NCI-H345 treated with DMSO at 0.1 percent for 48 hours (cell line): ENCODE measurements at regions not wholly inside any gene's neighbourhood (a gene's known extent, or its start where the extent isn't known, plus 50 kb on each side); places are given as distances from the start of the nearest gene placed in this dataset.

Experiments used
- DNase-seq: peaks from one replicate; lab custom pipeline; 2025; ENCODE audit not compliant: unreplicated experiment; lab: John Stamatoyannopoulos, UW

DNA sequence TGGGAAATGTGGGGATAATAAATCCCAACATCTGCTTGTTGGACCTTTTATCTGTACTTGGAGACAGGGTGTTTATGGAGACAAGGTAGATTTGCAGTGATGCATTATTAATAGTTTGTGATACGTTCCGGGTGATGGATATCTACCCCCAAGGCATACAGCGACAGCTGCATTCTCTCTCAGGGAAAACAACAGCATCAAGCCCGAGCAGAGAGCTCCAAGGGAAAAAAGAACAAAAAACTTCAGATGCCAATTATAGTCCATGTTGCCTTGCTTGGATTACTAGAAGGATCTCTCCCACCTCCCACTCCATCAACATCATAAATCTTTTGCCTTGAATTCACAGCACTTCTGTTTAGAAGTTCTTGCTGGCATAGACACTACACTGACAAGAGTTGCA is 187.5 kb upstream of the CDH11 start:
- DNase-seq, result peak; percentile 8

DNA sequence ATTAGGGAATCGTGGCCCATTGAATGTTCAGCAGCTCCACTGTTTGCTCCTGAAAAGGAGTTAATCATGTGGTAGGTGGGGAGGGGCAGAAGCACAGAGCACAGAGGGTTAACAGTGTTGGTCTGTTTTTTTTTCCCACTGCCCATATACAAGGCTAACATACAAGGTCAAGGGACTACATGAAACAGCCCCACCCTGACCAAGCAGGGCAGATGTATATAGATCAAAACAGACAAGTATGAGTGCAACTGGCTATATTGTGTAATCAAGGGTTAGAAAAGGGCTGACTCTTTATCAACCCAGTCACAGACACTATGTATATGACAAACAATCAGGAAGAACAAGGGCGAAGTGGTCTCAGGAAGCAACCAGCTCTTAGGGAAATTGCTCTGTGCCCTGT is 186.6 kb upstream of the CDH11 start:
- DNase-seq, result no peak

DNA sequence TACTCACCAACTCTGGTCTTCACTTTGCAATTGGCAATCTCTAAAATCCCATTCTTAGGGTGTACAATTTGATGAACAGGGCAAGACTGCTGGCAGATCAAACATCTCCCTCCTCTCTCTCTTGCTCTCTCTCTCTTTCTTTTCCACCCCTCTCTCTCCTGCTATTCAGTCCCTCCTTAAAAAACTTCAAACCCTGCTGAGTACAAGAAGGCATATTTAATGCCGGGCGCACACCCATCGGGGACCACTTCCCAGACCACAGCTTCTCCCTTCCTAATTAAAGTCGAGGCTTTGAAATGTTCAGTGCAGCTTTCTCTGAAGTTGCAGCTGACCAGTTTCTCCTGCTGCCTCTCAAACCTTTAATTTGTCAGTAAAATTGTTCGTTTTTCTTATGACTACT is 185.4 kb upstream of the CDH11 start:
- no peak for DNase-seq

DNA sequence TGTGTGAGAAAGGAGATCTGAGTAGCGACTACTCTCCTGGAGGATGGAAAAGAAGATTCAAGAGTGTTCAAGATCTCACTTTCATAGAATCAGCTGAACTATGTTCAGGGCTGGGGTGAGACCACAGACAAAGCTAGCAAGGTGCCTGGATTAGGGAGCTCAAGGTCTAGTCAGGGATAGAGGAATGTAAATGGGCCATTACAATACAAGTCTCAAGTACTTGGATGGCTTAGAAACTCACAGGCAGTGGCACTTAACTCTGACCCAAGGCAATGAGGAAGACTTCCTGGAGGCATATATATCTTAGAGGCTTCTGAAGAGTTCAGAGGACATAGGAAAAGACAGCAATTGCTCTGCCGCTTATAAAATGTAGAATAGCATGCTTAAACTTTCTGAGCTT is 184.9 kb upstream of the CDH11 start:
- no peak for DNase-seq

DNA sequence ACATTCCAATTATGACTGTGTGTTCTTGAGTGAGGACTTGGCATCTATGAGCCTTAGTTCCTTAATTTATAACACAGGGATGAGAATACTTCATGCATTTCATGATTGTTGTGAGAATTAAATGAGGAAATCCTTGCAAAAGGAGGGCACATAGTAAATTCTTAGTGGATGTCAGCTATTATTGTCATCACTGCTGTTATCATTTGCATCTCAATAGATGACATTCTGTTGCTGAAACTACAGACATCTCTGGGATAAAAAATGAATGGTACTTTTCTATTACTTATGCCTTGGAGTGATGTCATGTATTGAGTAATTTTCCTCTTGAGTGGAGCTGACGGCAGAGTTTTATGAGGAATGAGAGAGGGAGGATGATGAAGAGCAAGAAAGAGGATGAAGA is 184.4 kb upstream of the CDH11 start:
- no peak for DNase-seq

DNA sequence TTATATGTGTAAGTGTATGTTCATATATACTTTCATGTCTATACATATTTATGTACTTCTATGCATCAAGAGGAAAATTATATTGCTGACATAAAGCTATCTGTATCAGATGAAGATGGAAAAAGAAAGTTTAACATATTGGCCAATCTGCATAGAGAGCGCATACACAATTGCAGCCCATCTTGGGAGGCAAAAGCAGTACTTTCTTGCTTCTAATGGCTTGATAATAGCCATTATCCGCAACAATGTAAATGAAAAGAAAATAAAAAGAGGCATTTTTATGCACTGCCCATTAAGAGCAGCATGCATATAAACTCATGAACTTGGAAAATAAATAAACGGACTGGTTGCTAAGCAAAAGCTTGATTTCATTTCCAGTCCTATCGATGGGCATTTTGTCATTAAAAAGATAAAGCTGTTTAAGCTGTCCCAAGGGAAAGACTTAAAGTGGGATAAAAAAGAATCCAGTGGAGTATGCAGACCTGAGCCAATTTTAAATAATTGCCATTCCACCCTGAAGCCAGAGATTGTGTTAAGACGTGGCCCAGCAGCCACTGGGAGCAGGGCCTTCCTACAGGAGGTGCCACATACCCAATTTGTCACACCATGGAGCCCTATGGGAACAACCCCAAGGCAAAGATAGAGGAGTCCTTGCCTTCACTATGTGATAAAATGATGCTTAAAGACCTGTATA is 183.6 kb upstream of the CDH11 start:
- no peak for DNase-seq

DNA sequence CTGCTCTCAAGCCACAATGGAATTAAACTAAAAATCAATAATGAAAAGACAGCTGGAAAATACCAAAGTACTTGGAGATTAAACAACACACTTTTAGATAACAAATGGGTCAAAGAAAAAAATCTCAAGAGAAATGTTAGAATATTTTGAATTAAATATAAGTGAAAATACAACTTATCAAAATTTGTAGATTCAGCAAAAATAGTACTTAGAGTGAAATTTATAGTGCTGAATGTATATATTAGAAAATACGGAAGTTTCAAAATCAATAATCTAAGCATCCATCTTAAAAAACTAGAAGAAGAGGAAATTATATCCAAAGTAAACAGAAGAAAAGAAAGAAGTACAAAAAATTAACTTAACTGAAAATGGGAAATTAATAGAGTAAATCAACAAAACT is 179.2 kb upstream of the CDH11 start:
- DNase-seq, result no peak

DNA sequence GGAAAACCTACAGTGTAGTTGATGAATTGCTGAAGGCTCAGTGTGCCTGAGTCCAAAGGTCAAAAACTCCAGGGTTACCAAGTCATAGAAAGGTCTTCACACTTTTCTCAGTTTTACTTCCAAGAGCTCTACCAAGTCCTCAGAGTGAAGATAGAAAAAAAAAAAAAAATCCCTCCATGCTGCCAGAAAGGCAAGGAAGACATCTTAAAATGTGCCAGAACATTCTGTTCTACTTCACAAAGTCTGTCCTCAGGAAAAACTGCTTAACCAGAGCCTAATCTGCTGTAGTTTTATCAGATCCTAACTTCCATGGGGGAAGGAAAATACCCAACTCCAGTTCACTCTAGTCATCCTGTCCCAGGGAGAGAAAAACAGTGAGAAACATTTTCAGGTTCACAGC is 175.6 kb upstream of the CDH11 start:
- DNase-seq, result no peak

DNA sequence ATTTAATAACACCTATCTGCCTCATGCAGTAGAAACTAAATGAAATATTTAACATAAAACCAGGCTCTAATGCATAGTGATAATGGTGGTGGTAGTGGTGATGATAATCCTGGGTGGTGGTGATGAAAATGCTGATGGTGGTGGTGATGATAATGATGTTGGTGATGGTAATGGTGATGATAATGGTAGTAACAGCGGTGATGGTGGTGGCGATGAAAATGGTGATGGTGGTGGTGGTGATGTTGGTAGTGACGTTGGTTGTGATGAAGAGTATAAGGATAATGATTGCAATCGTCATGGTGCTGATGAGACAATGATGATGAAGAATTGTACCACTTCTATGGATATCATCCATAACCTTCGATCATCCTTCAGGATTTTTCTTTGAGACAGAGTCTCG is 173.7 kb upstream of the CDH11 start:
- no peak for DNase-seq

DNA sequence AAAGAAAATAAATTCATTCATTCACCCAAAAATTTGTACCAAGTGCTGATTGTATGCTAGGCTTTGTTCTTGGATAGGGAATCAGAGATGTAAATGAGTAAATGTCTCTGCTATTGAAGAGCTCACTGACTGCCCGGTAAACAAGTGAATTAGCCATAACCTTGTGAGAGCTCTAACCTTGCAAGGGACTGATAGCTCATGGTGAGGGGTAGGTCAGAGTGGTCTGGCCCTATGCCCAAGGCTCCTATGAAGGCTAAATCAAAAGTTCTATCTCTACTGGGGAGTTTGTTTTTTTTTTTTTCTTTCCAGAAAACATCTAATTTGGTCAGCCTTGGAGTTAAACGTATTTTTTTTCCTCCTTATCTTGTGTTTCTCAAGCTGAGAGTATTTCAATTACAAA is 172.8 kb upstream of the CDH11 start:
- no peak for DNase-seq

DNA sequence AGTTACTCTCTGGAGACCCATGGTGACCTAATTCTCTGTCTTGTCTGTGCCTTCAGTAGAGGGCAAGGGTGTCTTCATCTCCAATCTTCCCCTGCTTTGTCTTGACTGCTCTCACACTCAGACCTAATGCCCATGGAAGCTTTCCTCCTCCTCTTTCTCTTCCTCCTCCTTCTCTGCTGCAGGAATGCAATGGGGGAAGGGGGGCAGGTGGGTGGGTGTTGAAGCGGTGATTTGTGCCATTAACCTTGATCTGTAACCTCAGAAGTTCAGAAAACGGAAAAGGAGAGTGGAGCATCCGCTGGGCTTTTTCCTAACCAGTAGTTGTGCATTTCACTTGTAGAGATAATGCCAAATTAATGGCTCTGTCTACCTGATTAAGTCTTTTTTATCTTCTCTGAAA is 172.3 kb upstream of the CDH11 start:
- DNase-seq, result no peak

DNA sequence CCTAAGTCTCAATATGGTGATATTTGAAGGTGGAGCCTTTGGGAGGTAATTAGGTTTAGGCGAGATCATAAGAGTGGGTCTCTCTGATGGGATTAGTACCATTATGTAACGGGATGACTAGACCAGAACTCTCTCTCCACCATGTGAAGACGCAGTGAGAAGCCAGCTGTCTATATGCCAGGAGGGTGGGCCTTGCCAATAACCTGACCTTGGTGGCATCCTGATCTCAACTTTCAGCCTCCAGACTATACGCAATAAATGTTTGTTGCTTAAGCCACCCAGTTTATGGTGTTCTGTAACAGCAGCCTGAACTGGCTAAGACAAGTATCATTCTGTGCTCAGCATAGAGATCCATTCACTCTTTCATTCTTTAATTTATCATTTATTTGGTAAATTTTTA is 167.2 kb upstream of the CDH11 start:
- no peak for DNase-seq

DNA sequence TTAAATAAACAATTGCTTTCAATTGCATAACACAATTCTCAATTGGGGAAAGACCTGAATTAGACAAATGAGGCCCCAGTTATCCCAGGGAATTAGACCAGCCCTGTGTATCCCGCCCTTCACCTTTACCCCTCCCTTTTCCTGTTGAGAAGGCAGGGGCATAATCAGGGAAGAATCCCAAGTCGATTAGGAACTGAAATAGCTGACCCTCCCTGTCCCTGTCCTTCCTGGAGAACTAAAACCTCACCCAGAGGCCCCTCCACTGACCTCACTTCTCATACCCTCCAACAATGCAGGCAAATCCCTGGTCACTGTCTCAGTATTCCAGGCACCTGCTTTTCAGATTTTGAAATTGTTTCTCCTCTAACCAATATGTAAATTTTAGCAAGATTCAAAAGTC is 165.4 kb upstream of the CDH11 start:
- DNase-seq, result no peak

DNA sequence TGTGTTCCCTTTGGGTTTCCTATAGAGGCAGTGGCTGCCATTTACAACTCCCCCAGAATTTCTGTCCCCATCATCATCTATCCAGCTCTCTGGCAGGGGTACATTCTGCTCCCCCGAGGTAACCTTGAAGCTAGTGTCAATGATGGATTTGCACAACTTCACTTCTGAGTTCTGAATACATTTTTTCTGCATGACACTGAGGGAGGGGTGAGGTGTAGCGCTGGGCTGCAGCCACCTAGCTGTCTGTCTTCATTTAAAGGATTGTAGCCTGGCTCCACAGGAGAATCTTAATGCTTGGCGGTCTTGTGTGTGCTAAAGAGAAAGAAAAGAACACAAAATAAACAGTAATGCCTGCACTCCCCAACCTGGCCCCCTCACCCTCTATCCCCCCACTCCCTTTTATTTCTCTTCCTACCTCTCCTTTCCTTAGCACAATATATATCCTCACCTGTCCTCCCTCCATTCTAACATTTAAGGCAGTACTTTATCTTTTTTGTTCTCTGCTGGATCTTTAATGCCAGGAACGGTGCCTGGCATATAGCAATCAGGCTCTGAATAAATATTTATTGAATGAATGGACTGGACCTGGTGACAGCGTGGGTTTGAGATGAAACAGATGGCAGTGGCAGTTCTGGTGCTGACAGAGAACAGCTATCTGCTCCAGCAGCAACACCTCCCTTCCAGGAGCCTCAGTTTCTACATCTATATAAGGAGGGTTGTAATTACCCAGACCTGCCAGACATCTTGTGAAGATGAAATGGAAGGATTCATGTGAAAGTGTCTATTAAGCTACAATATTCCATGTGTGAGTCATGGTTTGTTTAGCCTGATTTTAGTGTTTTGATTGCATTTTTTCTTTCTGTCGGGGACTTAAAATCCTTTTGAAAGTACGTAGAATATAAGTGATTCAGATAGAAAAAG is 163.5 kb upstream of the CDH11 start:
- no peak for DNase-seq

DNA sequence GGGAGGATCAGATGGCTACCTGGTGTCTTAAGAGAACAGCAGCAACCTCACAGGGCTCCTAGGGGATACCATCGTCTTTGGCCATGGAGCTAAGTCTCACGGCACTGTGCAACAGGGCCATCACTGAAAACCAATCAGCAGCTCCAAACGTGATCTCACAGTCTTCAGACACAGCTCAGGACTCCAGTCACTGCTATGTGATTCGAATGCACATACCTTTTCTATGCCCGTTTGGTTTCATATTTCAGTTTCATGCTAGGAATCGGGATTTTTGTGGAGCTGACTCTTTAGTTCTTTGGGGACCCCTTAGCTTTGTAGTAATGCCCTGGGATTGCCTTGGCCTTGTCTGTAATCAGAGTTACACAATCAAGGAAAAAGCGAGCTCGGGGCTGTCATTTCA is 162.8 kb upstream of the CDH11 start:
- DNase-seq, result no peak

DNA sequence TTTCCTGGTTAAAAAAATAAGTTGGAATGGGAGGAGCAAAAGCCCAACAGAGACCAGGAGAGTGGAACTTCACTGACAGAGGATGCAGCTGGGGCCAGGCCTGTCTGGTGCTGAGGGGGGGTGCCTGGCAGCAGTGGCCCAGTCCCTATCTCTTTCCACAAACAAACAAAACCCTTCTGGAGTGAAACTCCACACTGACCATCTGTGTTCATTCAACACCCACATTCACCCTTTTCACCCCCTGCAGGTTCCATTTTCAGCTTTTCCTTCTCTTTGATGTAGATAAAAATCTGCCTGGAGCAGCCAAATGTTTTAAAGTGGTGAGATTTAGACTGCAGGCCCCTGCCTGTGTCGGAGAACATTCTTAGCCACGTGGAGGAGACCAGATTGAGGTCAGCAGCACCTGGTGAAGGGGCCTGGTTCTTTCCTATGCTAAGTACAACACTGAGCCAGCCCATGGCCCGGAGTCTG is 161.4 kb upstream of the CDH11 start:
- no peak for DNase-seq

DNA sequence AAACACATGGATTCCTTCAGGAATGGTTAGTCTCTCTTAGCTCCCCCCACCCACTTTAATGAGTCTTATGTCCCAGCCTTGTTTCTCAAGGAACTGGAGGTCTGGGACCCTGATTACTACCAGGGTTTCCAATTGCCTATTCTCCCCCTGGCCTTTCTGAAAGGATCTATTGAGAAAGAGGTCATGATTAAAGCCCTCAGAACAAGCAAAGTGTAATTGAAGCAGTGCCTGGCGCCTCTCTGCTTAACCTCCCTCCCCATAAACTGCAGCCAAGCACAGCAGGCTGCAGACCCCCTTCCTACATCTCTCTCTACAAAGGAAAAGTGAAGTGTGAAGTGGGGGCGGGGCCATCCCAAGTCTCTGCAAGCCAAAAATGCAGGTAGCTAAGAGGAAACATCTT is 159.7 kb upstream of the CDH11 start:
- no peak for DNase-seq

DNA sequence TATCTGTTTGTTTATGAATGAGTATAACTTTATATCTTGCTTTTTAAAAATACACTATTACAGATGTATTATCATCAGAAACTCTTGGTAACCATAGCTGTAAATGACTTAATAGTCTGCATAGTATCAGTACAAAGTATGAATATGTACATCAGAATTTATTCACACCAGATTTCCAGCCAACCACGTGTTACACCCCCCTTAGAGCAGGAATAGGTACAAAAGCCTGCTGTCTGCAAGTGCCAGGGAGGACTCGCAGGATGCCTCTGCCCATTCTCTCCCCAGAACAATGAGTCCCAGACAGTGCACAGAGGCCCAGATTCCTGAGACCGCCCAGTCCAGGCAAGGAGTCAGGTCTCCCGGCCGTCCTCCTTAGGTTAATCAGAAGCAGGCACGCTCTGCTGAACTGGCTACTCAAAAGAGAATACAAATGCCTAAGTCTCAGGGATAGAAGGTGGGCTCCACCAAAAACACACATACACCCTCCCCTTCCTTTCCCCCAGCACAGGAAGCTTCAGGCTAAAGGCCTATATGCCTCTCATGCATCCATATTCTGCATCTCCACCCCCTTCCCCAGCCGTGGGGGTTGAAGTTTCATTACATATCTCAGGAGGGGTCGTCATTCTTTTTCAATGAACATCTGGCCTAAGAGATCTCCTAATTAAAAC is 159.1 kb upstream of the CDH11 start:
- DNase-seq, result no peak

DNA sequence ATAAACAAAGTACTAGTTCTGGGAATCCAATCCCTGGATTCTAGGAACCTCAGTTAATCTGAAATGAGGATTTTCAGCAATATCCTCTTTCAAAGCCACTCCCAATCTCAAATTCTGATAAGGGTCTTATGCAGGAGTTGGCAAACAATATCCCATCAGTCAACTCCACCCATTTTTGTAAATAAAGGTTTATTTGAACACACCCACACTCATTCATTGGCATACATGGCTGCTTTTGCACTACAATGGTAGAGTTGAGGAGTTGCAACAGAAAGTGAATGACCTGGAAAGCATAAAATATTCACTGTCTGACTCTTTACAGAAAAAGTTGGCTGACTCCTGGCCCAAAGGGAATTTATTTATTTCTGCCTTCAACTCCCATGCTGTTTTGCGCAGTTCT is 157.7 kb upstream of the CDH11 start:
- no peak for DNase-seq

DNA sequence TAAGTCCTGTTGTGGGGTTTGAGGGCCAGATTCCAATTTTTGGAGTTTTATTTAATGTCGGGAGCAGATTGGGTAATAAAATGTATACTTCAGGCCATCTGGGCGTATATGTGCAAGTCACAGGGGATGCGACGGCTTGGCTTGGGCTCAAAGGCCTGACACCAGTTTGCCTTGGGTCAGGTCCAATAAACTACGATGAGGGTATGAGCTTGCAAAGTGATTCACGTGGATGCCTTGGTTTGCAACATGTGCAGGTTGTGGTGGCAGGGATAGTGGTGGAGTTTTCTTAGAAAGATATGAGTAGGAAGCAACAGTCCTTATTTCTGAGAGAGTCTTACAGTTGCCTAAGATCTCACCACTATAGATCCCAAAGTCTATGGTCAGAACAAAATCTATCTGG is 157.0 kb upstream of the CDH11 start:
- no peak for DNase-seq

DNA sequence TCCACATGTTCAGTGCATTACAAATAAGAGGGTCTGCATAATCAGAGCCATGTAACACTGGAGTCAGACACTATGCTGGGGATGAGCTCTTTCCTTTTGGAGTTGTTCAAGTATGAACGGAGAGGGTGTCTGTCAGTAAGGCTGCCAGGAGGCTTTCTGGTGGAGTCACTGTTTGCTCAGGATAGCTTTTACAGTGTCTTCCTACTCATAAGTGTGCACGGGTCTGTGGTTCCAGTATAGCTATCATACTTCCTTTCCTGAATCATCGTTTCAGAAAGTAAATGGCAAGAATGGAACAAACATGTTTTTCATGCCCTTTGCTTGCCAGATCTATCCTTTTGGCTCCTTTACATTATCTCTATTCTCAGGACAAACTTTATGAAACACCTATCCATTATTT is 152.7 kb upstream of the CDH11 start:
- DNase-seq, result no peak
